Hematopoietic multipotent progenitor cell treated with erythropoietin and hydrocortisone succinate and interleukin-3 and kit ligand, for 8 days (in vitro differentiated cells): ENCODE measurements at regions not wholly inside any gene's neighbourhood (a gene's known extent, or its start where the extent isn't known, plus 50 kb on each side); places are given as distances from the start of the nearest gene placed in this dataset.

Source experiments
- DNase-seq: peaks from one replicate; pipeline ENCODE4 v3.0.0-alpha.2; 2015

DNA sequence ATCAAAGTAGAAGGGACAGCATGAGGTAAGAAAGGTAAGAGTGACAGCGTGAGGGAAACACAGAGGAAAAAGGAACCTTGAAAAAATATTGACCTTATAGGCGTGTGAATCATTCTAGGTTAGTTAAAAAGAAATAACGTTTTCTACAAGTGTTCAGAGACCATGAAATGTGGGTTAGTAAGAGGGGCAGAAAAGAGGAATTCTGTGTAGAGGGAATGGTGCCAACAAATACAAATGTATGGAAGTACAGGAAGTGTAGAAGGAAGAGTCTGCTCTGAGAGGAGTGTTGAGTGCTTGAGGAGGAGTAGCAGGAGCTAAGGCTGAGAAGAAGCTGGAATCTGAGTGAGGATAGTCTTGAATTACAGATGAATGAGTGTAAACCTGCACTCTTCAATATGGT lies 418.6 kb upstream of the RIOK2 start:
- DNase-seq = no peak

DNA sequence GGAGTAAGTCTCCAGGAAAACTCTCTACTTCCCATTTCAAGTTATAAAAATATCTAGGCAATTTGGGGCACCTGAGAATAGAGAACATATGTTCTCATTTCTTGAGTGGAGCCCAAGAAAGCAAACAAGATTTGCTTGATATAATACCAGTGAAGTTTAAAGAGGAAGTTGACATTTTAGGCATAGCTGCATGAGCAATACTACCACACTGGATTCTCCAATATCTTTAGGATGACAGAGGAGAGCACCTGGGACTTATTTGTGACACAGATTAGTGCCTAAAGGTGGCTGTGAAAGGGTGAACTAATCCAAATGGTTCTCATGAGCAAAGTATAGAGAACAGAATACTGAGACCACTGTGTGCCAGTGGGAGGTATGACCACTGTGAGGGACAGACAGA lies 423.5 kb upstream of the RIOK2 start:
- no peak for DNase-seq

DNA sequence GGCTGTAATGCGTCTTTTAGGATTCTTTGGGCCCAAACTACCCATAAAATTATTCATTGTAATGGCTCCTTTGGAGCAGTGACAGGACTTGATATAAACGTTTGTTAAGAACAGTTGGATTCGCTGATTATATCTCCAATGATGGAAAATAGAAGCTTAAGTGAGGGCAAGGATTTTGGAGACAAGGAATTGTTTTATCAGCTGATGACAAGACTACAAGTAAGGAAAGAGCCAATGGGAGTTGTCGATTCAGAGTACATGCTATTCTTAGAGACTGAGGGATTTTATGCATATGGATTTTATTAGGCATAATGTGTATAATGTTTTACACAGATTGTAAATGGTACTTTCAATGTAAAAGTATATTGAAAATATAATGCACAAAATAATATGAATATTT lies 425.5 kb upstream of the RIOK2 start:
- DNase-seq = no peak

DNA sequence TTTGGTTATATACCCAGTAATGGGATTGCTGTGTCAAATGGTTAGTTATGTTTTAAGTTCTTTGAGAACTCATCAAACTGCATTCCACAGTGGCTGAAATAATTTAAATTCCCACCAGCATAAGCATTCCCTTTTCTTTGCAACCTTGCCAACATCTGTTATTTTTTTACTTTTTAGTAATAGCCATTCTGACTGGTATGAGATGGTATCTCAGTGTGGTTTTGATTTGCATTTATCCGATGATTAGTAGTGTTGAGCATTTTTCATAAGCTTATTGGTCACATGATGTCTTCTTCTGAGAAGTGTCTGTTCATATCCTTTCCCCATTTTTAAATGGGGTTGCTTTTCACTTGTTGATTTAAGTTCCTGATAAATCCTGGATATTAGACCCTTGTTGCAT lies 435.7 kb upstream of the RIOK2 start:
- no peak for DNase-seq

DNA sequence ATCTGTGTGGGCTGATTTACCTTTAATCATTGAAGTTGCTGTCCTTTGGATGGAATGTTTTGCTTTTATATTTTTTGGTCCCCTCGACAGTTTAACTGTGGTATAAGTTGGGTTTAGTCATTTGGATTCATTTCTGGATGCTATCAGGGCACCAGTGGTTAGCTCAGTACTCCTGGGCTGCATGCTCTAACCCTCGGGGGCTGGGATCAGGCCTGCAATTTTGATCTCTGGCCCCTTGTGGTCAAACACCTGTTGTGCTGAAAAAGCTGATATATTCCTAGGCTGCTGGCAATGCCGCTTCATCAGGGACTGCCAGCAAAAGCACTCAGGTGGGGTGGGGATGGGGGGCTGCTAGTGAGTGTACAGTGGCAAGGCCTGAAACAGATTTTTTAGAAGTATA lies 440.4 kb upstream of the RIOK2 start:
- DNase-seq = no peak

DNA sequence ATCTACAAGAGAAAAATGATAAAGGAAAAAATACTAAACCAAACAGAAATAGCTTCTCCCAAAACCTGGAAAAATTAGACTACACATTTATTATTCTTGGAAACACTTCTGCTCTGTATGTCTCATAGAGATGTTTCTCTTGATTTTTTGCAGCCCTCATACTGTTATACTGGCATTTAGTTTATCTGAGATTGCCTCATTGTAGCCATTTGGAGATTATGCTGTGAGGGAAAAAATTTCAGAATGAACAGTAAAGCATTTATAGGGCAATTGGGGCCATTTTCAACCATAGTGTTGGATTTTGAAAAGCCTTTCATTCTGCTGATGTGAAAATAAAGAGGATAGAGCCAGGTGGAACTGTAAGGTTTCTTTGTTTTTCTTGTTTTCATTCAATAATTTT lies 441.8 kb upstream of the RIOK2 start:
- no peak for DNase-seq

DNA sequence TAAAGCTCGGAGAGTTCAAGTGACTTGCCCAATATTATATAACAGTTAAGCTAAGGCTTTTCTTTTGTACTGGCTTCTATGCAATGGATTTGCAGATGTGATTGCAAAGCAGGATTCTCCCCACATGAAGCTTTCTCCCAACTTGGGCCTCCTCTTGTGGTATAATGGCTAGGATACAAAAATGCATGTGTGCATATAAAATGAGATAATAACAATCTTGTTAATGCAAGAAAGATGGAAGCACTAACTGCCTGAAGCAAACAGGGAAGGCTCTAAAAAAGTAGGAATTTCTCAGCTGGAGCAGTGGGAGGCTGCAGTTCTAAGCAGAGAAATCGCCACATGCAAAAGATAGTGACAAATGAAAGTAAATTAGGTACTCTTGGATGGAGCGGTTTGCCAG lies 444.2 kb upstream of the RIOK2 start:
- no peak for DNase-seq

DNA sequence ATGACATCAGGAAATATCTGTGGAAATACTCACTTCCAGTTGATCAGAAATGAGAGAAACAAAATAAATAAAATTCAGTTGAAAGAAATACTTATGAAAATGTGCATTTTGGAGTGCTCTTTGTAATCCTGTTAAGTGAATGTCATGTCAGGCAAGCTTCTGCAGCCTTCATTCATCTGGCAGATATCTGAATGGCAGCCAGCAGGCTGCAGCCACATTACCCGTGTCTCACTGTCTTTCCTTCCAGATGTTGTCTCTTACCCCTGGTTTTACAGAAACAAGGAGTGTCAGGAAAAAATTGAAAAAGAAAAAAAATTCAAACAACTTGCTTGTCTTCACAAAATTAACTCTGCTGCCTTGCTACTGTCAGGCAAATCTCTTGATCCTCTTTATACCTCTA lies 445.0 kb upstream of the RIOK2 start:
- no peak for DNase-seq

DNA sequence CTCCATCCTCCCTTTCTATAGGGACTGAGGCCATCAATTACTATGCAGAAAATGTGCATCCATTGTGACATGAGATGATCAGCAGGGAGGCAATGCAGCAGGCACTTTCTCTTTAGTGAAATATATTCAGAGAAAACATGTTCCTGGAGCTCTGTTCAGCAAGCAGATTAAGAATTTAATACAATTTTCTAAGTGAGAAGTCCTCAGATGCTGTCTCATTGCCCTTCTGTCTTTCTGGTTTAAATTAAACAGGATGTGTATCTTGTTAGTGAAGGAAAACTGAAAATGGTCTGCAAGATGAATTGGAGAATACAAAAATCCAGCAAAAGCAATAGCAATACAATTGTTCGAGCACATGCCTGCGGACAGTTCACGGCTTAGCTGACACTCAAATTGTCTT lies 445.8 kb upstream of the RIOK2 start:
- no peak for DNase-seq

DNA sequence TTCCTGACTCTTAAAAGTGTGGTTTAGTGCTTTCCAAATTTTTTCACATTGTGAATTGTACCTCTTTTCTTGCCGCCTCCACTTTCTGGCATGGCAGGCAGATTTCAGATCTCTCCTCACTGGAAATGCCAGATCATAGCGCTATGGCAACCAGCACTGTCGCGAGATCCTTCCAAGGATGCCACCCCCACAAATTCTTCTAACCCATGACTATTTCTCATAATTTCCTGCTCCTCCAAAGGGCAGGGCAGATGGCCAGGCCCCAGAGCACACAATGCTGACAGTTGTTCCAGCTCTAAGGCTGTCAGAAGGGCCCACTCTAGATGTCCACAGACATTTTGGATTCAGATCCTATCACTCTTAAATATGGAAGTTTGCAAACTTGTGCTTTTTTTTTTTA lies 446.2 kb upstream of the RIOK2 start:
- no peak for DNase-seq

DNA sequence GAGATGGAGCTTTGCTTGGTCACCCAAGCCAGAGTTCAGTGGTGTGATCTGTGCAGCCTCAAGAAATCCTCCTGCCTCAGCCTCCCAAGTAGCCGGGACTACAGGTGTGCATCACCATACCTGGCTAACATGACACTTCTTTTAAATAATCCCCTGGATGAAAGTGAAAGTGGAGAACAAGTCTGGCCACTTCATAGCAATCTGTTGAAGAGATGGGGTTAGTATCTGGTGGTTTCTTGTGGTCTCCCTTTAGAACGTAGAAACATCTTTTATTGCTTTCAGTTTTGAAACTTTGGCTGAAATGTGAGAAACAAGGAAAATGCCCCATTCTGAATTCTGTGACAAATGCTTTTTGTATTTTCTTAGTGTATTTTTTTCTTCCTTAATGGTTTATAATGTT lies 452.5 kb upstream of the RIOK2 start:
- DNase-seq = no peak

DNA sequence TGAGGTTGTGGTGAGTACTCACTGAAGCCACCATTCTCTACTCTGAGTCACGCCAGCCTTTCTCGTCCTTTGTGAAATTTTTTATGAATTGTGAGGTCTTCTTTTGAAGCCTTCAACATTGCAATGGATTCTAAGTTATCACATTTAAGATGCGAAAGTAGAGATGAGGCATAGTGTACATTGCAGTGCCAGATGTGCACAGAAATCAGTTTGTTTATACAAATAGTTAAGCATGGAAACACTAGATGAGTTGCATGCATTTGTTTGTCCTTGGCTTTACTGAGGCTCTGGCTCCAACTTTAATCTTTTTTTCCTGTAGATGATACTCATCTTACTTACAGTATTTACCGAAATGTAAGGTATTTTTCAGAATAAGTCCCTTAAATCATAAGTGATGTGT lies 453.7 kb upstream of the RIOK2 start:
- DNase-seq = no peak

DNA sequence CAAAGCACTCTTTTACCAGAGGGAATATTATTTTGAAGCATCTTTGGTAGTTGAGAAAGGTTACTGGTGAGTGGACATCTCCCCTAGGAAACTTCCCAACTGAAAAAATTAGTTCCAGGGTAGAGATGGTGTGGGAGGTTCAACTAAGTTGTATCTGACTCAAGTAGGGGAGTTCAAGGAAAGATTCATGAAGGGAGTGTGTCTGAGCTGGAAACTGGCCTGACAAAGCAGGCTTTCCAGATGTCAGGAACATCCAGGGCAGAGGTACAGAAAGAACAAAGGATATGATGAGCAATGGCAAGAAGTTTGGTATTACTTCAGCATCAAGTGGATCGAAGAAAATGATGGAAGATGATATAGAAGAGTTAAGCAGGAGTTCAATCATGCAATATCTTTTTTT lies 458.0 kb upstream of the RIOK2 start:
- DNase-seq = no peak

DNA sequence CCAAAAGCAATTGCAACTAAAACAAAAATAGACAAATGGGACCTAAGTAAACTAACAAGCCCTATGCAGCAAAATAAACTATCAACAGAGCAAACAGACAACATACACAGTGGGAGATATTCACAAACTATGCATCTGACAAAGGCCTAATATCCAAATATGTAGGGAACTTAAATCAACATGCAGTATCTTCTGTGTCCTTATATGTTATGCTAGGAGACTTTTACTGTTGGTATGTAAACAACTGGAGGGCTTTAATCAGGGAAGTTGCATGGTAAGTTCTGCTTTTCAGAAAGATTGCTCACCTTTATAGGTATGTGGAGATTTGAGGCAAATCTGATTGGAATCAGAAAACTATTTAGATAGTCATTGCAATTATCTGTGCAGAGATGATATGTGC lies 461.2 kb upstream of the RIOK2 start:
- no peak for DNase-seq

DNA sequence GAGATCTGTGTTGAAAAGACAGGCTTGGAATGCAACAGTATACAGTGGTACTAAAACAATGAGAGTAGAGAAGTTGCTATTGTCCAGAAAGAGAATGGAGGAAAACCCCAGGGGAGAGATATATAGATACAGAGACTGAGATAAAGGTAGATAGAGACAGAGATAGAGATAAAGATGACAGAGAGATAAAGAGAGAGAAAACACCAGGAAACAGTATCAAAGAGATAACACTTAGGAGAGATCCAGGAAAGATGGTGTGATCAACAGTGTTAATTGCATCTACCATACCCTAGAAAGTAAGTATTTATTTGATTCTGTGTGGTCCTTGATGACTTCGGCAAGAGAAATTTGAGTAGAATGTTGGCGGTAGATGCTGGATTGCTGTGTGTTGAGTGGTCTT lies 461.8 kb upstream of the RIOK2 start:
- DNase-seq = no peak

DNA sequence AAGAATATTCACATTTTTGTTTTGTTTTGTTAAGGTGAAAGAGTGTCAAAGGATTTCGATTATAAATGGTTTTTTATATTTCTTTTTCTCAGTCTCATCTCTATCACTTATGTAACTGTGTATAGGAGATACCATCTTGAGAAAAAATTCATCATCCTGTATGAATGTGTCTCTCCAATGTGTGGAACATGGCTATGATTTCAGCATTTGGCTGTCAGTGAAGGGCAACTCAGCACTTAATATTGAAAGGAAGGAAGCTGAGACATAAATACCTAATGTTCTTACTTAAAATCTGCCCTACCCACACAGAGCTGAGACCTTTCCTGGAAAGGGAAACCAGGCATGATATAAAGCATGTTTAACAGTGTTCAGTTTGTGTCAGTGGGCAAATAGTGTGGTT lies 474.2 kb upstream of the RIOK2 start:
- DNase-seq = no peak

DNA sequence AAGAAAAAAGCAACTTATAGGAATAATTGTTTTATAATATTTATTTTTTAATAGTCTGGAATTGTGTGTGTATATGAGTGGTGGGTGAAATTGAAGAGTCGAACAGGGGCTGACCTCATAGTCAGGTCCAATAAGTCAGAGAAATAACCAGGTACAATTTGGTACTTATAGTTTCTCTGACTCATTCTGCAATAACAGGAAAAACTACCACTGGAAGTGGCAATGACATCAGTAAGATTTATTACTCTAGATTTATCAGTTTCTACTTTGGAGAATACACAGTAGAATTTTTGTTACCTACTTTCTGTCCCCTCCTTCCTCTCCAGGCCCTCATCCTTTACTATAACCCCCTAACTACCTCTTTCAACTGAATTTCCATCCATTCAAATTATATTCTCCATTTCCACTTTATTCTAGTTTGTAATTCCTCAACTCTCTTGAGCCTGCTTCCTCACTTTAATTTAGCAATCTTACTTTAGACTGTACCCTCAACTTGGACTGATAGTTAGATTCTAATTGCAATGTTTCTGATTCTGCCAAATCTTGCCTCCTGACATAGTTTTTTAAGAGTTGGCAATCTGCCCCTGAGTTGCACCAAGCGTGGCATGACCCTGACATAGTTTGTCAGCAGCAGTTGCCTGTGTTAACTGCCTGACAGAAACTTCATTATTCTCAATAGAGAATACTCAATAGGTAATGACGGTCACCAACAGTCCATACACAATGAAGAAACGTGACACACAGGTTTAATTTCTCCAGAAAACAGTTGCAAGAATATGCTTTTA lies 475.3 kb upstream of the RIOK2 start:
- no peak for DNase-seq

DNA sequence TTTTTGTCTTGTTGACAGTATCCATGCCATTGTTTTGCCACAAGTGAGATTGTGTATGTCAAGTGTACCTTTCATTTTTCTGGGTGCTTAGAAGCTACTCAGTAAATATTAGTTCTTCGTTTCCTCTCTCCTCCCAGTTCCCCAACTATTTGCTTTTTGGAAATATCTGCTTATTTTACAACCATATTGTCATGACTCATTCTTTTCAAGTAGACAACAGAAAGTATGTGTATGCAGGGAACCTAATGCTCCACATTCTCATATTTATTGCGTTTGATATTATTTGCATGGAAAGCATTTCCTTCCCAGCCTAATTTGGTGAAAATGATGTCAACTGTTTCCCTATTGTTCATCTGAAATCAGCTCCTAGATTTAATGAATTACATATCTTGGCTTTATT lies 483.7 kb upstream of the RIOK2 start:
- no peak for DNase-seq

DNA sequence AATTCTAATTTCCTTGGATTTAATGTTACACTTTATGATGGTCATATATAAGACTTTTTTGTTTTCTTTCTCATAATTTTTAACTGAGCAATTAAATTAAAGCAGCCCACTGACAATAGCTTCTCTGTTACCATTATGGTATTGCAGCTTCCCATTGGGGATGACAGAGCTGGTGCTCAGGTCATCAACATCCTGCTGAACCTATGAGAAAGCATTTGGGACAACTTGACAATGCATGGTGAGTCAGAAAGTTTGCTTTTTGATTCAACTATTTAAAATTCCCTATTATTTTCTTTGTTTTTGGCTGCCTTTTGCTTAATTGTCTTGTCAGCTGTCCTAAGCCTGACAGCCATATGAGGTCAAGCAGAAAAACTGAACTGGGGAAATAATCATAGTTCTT lies 487.4 kb upstream of the RIOK2 start:
- DNase-seq = no peak

DNA sequence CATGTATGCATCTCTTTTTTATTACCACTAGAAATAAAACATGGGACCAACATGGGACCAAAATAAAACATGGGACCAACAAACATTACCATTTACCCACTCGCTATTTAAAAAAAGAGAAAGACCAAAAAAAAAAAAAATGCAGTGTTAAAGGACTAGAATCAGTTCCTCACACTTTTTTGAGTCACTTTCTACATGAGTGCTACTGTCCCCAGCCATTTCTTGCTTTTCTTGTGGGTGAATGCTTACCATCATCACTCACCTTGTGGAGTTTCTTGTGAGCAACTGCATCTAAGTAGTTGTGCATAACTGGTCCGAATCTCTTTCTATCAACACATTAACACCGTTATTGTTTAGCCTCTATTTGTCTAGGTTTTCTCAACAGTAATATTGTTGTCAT lies 493.6 kb upstream of the RIOK2 start:
- no peak for DNase-seq

DNA sequence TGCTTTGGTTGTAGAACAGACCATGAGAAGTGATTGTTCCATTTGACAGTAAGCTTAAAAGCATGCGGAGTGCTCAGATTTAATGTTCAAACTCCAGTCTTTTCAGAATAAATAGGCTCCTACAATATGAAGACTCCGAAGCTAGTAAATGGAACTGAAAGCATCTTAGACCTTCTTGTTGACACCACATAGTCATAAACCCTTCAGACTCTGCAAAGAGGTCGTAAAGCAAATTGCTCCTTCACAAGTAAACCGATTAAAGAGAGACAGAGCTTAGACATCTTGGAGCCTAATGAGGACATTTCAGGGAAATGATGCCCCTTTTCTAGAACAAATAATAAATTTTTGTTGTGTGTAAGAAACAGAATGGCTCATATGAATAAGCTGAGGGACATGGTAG lies 511.0 kb upstream of the RIOK2 start:
- no peak for DNase-seq

DNA sequence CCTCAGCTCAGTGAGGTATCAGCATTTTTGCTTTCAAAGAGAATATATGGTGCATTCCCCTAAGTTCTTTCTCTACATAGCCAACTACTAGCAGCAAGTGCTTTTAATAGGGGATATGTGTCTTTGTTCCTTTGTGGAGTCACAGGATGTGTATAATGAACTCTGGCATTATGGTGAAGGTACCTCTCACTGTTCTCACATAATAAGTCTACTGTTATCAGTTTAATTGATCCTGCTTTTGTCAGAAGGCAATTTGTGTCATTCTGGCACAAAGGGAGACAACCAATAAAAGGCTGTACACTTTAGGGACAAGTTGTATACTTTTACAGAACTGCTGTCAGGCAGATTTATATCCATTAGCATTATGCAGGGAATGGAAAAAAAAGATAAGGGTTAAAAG lies 531.4 kb upstream of the RIOK2 start:
- DNase-seq = no peak

DNA sequence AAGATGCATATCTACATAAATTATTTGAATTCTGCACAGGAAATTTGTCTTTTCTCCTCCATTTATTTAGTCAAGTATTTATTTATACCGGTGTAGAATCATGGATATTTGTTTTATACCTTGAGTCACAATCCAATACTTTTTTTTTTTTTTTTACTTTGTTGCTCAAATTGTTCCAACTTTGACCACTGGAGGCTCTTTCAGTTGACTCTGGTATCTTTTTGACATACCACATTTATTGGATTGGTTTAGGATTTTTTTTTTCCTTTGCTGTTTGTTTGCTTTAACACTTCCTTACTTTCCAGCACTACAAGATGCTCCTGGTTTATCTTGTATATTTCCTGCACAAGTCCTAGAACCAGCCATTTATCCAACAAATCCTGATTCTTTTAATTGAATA lies 543.1 kb upstream of the RIOK2 start:
- no peak for DNase-seq

DNA sequence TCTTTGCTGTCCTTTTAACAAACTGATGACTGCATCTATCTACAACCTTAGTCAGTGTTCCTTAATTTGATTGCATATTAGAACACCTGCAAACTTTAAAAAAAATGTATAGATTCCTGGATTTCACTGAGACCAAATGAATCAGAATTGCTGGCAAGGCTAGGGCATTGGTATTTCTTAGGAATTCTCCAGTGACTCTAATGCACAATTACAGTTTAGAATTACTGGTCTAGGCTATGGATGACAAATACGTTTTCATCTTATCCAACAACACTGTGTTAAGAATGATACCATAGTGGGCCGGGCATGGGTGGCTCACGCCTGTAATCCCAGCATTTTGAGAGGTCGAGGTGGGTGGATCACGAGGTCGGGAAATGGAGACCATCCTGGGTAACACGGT lies 545.9 kb upstream of the RIOK2 start:
- no peak for DNase-seq

DNA sequence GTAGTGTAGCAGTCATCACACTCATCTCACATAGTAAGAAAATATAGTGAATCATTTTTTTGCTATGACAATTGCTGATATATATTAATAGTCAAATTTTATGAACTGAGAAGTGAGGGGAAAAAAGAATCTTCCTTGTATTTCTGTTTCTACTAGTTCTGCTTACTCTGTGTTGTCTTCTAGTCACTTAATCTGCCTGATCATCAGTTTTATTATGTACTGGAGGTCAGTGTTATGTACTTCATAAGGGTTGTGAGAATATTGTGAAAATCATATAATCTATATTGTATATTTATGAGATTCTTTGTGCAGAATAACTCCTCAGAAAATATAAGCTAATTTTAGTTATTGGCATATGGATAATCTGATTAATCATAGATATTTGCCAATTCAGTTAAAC lies 546.9 kb upstream of the RIOK2 start:
- DNase-seq = no peak

DNA sequence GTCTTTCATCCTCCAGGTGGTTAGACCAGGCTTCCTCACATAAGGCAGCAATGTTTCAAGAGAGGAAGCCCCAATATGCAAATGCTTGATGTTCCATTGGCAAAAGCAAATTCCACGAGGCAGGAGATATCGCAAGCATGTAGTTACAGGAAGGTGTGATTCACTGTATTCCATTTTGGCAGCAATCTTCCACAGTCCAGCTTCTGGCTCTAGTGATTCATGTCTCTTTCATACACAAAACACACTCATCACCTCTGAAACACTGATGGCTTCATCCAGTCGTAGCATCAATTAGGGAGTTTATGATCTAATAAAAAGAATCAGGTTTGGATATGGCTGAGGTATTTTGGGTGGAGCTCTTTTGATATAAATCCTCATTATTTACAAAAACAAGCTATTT lies 552.2 kb upstream of the RIOK2 start:
- no peak for DNase-seq
